Stimulated activated CD8-positive, alpha-beta memory T cell treated with anti-CD3 and anti-CD28 coated beads, Interleukin-2, amount 100 ng/mL, for 1 hour (primary cell): ENCODE measurements at regions not wholly inside any gene's neighbourhood (a gene's known extent, or its start where the extent isn't known, plus 50 kb on each side); places are given as distances from the start of the nearest gene placed in this dataset.
"Not testable (repeated sequence)": the region's sequence is repeated elsewhere in the genome, so short reads cannot be mapped to it uniquely, and the experiment has no call there.

ENCODE experiments used
- DNase-seq, 2 donors: peaks; one replicate each; pipeline ENCODE4 v3.0.0-alpha.2; 2020; ENCODE audit warnings: low read depth in 2 of 2

- DNase-seq: no peak
Measured at GRCh38 chr14:37650356-37651037, 55.1 kb downstream of the TTC6 start.

DNA sequence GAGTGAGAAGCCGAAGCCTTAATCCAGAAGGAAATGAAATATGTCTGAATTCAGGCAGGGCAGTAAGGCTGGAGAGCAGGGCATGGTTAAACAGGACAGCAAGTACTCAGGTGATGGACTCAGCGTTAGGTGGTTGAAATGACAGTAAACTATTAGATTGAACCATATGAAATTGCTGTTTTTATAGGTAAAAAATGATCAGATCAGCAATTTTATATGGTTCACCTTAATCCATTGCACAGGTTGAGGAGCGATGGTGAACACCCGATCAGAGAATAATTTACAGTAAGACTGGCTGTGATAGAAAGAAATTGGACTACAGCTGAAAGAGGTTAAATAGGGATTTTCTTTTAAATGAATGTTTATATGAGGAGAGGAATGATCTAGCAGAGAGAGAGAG is 56.6 kb downstream of the TTC6 start:
- DNase-seq: no peak

DNA sequence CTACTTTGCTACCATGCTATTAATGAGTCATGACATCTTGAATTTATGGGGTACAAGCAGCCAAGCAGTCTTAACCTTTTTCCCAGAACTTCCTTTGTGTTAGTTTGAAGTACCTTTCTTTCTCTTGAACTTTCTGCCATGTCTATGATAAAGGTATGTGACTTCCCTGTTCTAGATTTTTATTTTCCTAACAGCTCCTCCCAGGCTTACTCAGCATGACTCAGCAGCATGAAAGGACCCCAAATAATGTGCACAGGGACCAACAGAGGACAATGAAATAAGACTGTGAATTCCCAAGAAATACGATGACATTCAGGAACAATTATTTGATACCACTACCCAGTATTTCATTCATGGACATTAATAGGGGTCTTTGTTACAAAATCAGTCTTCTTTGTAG is 60.0 kb downstream of the TTC6 start:
- no peak for DNase-seq

DNA sequence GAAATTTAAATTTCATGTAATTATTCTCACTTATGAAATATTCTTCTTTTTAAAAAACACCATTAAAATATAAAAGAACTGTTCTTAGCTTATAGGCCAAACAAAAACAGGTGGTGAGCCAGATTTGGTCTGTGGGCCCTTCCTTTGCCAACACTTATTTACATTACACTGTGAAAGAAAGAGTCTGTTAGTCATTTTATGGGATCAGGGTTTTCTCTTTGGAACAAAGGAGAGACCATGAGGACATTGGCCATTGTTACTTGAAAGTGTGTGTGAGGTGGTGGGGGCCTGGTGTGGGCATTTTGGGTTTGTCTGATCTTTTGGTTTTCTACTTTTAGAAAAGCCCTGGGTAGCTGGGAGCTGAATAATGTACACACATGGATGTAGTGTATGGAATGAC is 62.7 kb downstream of the TTC6 start:
- no peak for DNase-seq

DNA sequence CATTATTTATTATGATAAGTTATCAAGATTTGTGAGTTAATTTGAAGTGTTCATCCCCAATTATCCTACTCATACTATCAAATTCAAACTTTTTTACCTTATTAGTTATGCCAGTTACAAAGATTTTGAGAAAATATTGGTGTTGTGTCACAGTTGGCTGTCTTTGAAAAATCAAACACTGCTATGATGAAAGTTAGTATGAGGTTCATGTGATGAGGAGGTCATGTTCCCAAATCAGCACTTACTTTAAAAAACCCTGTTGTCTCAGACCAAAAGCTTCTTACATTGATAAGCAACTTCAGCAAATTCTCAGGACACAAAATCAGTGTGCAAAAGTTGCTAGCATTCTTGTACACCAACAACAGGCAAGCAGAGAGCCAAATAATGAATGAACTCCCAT is 68.1 kb downstream of the TTC6 start:
- DNase-seq: no peak

GRCh38 chr14:37665479-37665878 is 70.0 kb downstream of the TTC6 start:
- DNase-seq: no peak

DNA sequence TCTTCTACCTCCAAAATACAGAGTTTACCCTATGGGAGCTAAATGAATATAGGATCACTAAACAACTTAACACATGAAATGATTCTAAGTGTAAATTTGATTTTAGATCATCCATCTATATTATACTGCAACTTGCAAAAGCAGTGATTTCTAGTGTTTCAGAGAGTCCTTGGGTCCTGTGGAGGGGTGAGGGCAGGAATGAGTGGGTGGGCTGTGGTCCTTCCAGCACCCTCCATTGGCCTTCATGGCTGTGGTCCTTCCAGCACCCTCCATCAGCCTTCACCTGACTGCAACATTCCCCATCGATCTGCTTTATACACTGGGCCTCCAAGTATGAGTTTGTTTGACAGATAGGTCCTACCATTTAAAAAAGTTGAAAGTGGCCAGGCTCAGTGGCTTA is 70.5 kb downstream of the TTC6 start:
- no peak for DNase-seq

DNA sequence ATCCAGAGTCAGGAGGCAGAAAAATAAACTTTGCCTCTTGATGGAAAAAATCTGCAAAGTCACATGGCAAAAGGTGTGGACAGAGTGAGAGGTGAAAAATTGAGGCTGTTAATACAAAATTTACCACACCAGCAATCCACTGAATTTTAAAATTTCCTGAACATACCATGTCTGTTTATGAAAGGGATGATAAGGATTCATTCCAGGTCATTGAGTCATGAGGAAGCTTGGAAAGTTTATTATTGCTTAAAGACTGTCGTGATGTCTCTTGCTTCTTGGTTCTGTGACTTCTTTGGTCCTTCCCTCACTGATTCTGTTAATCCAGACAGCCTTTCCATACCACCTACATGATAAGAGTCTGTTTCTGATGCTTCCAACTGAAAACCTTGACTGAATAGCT is 73.2 kb downstream of the TTC6 start:
- no peak for DNase-seq

- no peak for DNase-seq
Measured at GRCh38 chr14:37669242-37669641, 73.8 kb downstream of the TTC6 start.

- no peak for DNase-seq
Measured at GRCh38 chr14:37673439-37673838, 78.0 kb downstream of the TTC6 start.

DNA sequence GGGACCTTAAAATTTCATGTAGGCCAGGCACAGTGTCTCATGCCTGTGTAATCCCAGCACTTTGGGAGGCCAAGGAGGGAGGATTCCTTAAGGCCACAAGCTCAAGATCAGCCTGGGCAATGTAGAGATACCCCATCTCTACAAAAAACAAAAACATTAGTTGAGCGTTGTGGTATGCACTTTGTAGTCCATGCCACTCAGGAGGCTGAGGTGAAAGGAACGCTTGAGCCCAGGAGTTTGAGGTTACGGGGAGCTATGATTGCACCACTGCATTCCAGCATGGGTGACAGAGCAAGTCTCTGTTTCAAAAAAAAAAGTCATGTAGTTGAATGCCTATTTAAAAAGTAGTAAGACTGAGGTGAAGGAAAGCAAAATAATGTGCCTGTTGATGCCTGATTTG is 83.5 kb downstream of the TTC6 start:
- DNase-seq: no peak

DNA sequence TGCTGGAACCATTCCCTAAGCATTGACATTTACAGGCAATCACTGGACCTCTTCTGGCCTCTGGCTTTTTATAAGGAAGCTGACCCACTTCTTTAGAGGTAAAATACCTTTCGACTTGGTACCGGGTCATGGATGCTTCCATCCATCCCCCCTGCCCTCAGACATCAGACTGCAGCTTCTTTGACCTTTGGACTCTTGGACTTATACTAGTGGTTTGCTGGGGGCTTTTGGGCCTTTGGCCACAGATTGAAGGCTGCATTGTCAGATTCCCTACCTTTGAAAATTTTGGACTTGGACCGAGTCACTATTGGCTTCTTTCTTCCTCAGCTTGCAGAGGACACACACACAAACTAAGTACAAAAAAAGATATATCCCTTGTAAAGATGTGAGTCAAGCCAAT is 86.1 kb downstream of the TTC6 start:
- DNase-seq: no peak

DNA sequence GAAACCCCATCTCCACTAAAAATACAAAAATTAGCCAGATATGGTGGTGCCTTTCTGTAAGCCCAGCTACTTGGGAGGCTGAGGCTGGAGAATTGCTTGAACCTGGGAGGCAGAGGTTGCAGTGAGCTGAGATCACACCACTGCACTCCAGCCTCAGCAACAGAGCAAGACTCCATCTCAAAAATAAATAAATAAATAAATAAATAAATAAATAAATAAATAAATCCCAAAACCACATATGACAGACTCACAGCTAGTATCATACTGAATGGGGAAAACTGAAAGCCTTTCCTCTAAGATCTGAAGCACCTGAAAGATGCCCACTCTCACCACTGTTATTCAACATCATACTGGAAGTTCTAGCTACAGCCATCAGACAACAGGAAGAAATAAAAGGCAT is 97.3 kb downstream of the TTC6 start:
- DNase-seq: not testable (repeated sequence)

GRCh38 chr14:37693420-37693819 is 98.0 kb downstream of the TTC6 start:
- not testable (repeated sequence) for DNase-seq

- DNase-seq: no peak
Measured at GRCh38 chr14:37695866-37696265, 100.4 kb downstream of the TTC6 start.

- DNase-seq: no peak
Measured at GRCh38 chr14:37697489-37698121, 102.2 kb downstream of the TTC6 start.

- no peak for DNase-seq
Measured at GRCh38 chr14:37698840-37699777, 103.7 kb downstream of the TTC6 start.

- no peak for DNase-seq
Measured at GRCh38 chr14:37707716-37708115, 112.3 kb downstream of the TTC6 start.

DNA sequence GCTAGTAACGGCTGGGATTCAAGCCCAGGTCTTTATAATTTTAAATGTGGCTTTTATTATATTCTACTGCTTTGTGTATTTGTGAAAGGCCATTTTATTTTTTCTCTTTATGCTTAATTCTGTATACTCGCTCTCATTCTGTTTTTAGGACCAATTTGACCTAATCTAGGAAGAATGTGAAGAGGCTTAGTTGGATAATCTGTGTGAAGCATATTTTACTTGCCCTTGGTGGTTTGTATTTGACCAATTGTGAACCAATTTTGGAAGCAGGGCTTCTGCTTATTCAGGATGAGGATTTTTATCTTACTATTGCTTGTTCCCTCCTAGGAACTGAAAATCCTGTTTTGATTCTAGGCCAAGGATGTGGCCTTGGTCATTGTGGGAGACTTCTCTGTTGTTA is 113.1 kb downstream of the TTC6 start:
- no peak for DNase-seq

GRCh38 chr14:37709419-37710195 is 114.2 kb downstream of the TTC6 start:
- DNase-seq: no peak

GRCh38 chr14:37711356-37711830 is 116.0 kb downstream of the TTC6 start:
- no peak for DNase-seq
